Spleen (tissue), 11 donors: ENCODE measurements at regions not wholly inside any gene's neighbourhood (a gene's known extent, or its start where the extent isn't known, plus 50 kb on each side); places are given as distances from the start of the nearest gene placed in this dataset.

ENCODE experiments used
- DNase-seq: peaks from one replicate; pipeline ENCODE4 v3.0.0-alpha.2; 2020
- H3K27ac ChIP-seq, 8 donors: fragments of 200-600 bp; sonication (generic) in 7 of 8; 1 replicate in 4 of 8; 2 replicates in 4 of 8; pipeline versions ENCODE4 v1.5.0 to v1.8.0; 2016 to 2021; ENCODE audit warnings: inconsistent platforms in 4 of 8, mild to moderate bottlenecking in 4 of 8, moderate library complexity in 1 of 8
- H3K27me3 ChIP-seq, 7 donors: fragments of 200-600 bp; sonication (generic) in 6 of 7; replicated peaks in 1 of 7; 1 replicate in 4 of 7; 2 replicates in 3 of 7; pipeline versions ENCODE4 v1.5.0 to v1.8.0; 2016 to 2021; ENCODE audit warnings: inconsistent platforms in 3 of 7, mild to moderate bottlenecking in 1 of 7
- H3K36me3 ChIP-seq, 6 donors: fragments of 200-600 bp; sonication (generic) in 5 of 6; 1 replicate in 4 of 6; 2 replicates in 2 of 6; pipeline versions ENCODE4 v1.5.0 to v1.8.0; 2016 to 2021; ENCODE audit warnings: inconsistent platforms in 2 of 6
- H3K4me1 ChIP-seq, 6 donors: fragments of 200-600 bp; sonication (generic) in 5 of 6; 1 replicate in 3 of 6; 2 replicates in 3 of 6; pipeline versions ENCODE4 v1.5.0 to v1.8.0; 2016 to 2021; ENCODE audit warnings: inconsistent platforms in 3 of 6
- H3K4me3 ChIP-seq, 8 donors: fragments of 200-600 bp; sonication (generic) in 7 of 8; 1 replicate in 4 of 8; 2 replicates in 4 of 8; pipeline versions ENCODE4 v1.5.0 to v1.8.0; 2016 to 2021; ENCODE audit warnings: inconsistent platforms in 4 of 8, mild to moderate bottlenecking in 4 of 8, moderate library complexity in 2 of 8
- H3K9me3 ChIP-seq, 8 donors: fragments of 200-600 bp; sonication (generic) in 7 of 8; 1 replicate in 4 of 8; 2 replicates in 4 of 8; pipeline versions ENCODE4 v1.5.0 to v1.8.0; 2016 to 2021; ENCODE audit warnings: inconsistent platforms in 4 of 8
- POLR2A ChIP-seq, 3 donors: fragments of 450-650 bp; IDR thresholded peaks; one replicate each; pipeline ENCODE4 v1.5.1; 2017; ENCODE audit warnings: antibody characterized with exemption in 3 of 3, mild to moderate bottlenecking in 1 of 3
- POLR2AphosphoS5 ChIP-seq, 3 donors: sonication (generic); formaldehyde crosslinking; IDR thresholded peaks; one replicate each; pipeline ENCODE4 v1.5.1; 2017; ENCODE audit warnings: antibody characterized with exemption in 3 of 3
- WGBS, 5 donors: extraction: QIAGEN DNeasy Blood & Tissue Kit in 3 of 5; methylation state at CpG; one replicate each; pipeline versions ENCODE4 v1.1.5 to v1.1.7; 2013 to 2018; 5-methylcytosine and 5-hydroxymethylcytosine counted together
- intact Hi-C: fragments of 100-400 bp; cut with DNase I; formaldehyde crosslinking; loops from one replicate; pipeline ENCODE4 v1.15.0; 2023; ENCODE audit warnings: low total_unique reads
- TF ChIP-seq, protein P1 (sequence below), 11 experiments: fragments of 200-600 bp in 7 of 11; fragments of 450-650 bp in 4 of 11; sonication (generic) in 4 of 11; IDR thresholded peaks in 8 of 11; conservative IDR thresholded peaks in 3 of 11; 1 replicate in 7 of 11; 2 replicates in 4 of 11; pipeline versions ENCODE4 v1.4.0 to v1.8.0; 2016 to 2021; ENCODE audit warnings: antibody characterized with exemption in 11 of 11, inconsistent platforms in 4 of 11, mild to moderate bottlenecking in 1 of 11
- donor health status: healthy with polysubstance abuse.
- donor health status: DM: no; HTN: no; CAD: no; lungs with moderate emphysema.
- donor health status: DM: no; HTN: no; CAD: no.
- donor health status: Bipolar disorder and iron deficiency.
- donor health status: healthy.
- donor health status: DM: no; HTN: no; CAD: no.
- donor health status: DM: yes; HTN: yes; CAD: no.

DNA sequence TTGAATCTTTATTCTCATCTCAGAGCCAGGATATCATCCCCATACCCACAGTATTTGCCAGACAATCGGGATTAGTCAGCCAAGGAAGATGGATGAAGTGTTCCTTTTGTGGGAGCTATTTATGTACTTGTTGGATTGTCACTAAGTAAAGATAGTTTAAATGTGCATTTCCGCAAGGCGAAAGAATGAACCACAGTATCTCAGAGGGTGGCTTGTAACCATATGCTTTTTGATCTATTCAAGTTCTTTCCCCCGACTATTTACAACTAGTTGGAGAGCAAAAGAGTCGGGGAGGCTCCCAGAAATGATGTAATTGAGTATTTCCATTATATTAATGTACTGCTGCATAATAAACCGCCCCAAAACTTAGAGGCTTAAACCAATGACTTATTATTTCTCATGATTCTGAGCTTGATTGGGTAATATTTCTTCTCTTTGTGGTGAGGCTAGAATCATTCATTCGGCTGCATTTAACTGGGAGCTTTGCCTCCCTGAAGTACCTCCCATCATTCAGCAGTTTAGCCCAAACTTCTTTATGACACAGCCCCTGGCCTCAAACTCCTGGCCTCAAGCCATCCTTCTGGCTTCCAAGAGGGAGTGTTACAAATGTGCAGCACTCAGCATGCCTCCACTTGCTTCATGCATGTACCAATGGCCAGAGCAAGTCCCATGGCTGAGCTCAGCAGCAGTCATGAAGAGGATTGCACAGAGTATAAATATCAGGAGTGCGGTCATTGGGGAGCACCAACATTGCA, 423.7 kb downstream of the METTL4 start:
- WGBS, 5 donors = 69 to 84% (median 78%) methylated on average over 8 of the region's 8 CpGs
- TF ChIP-seq, protein P1, sequence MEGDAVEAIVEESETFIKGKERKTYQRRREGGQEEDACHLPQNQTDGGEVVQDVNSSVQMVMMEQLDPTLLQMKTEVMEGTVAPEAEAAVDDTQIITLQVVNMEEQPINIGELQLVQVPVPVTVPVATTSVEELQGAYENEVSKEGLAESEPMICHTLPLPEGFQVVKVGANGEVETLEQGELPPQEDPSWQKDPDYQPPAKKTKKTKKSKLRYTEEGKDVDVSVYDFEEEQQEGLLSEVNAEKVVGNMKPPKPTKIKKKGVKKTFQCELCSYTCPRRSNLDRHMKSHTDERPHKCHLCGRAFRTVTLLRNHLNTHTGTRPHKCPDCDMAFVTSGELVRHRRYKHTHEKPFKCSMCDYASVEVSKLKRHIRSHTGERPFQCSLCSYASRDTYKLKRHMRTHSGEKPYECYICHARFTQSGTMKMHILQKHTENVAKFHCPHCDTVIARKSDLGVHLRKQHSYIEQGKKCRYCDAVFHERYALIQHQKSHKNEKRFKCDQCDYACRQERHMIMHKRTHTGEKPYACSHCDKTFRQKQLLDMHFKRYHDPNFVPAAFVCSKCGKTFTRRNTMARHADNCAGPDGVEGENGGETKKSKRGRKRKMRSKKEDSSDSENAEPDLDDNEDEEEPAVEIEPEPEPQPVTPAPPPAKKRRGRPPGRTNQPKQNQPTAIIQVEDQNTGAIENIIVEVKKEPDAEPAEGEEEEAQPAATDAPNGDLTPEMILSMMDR (IDR thresholded peaks at IDR 0.05 in 8 of 11, conservative IDR thresholded peaks at IDR 0.05 in 3 of 11) = no peak
- TF ChIP-seq POLR2A (IDR thresholded peaks at IDR 0.05) (no peak), POLR2AphosphoS5 (IDR thresholded peaks at IDR 0.05) (no peak)
- intact Hi-C loops = no loop called here
- Histone ChIP-seq H3K27ac (no peak overlapping the region), H3K27me3 (no peaks in the 10 kb centered on the region), H3K4me1 (peaks cover 0 to 3% (median 0%) of the 10 kb centered on the region in 6 donors), H3K4me3 (no peak overlapping the region), H3K36me3 (no peaks in the 10 kb centered on the region), H3K9me3 (no peaks in the 10 kb centered on the region)
- no peak for DNase-seq

DNA sequence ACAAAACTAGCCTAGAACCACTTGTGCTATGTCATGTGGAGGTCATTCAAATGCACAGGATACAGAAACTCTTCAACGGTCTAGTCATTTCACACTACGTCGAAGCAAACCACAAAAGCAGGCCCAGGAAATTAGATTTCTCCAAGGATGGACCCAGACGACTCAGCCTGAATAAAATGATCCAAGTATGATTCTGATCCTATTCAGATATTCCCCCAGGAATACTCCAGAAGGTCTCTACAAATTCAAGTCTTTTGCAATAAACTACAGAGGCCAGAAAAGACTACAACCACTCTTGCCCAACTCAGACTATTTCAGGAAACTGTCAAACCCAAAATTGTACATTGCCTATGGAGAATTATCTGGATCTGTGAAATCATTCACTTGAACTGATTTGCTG, 422.5 kb downstream of the METTL4 start:
- intact Hi-C loops = no loop called here
- Histone ChIP-seq H3K4me3 (no peak overlapping the region), H3K36me3 (no peaks in the 10 kb centered on the region), H3K27ac (no peak overlapping the region), H3K4me1 (peaks cover 0 to 3% (median 0%) of the 10 kb centered on the region in 6 donors), H3K9me3 (no peaks in the 10 kb centered on the region), H3K27me3 (no peaks in the 10 kb centered on the region)
- no peak for DNase-seq
- 38 to 77% (median 69%) methylated on average over 4 of the region's 4 CpGs for WGBS, 5 donors
- TF ChIP-seq POLR2AphosphoS5 (IDR thresholded peaks at IDR 0.05) = no peak
- TF ChIP-seq POLR2A (IDR thresholded peaks at IDR 0.05) = no peak
- TF ChIP-seq, protein P1 (IDR thresholded peaks at IDR 0.05 in 8 of 11, conservative IDR thresholded peaks at IDR 0.05 in 3 of 11) = no peak

DNA sequence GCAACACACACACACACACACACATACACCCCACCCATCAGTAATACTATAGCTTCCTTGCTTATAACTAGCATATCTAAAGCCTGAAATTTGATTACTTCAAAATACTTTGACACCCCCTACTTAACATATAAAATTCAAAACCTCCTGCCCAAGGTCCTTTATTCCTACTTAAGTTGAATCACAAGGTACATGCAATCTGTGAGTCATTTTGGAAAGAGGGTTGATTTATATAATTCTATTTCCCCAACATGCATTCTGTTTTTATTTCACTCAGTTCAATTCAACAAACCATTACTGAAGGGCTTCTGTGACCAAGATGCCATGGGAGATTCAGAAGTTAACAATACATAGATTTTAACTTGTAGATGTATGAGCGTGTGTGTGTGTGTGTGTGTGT, 420.7 kb downstream of the METTL4 start:
- no peak for TF ChIP-seq POLR2AphosphoS5 (IDR thresholded peaks at IDR 0.05)
- TF ChIP-seq, protein P1 (IDR thresholded peaks at IDR 0.05 in 8 of 11, conservative IDR thresholded peaks at IDR 0.05 in 3 of 11) = no peak
- no peak for TF ChIP-seq POLR2A (IDR thresholded peaks at IDR 0.05)
- 69 to 93% (median 87%) methylated on average over 1 of the region's 1 CpG for WGBS, 5 donors
- DNase-seq = no peak
- Histone ChIP-seq H3K27me3 (no peaks in the 10 kb centered on the region), H3K4me3 (no peak overlapping the region), H3K36me3 (no peaks in the 10 kb centered on the region), H3K9me3 (no peaks in the 10 kb centered on the region), H3K27ac (no peak overlapping the region), H3K4me1 (peaks cover 0 to 3% (median 0%) of the 10 kb centered on the region in 6 donors)
- intact Hi-C loops = no loop called here

- 35 to 64% (median 50%) methylated on average over 1 of the region's 1 CpG for WGBS, 5 donors
- no peak overlapping the region for H3K4me3 ChIP-seq
- H3K4me1 ChIP-seq = no peaks in the 10 kb centered on the region
- no peaks in the 10 kb centered on the region for H3K9me3 ChIP-seq
- no peaks in the 10 kb centered on the region for H3K27me3 ChIP-seq
- H3K27ac ChIP-seq = no peak overlapping the region
- TF ChIP-seq POLR2A (IDR thresholded peaks at IDR 0.05) = no peak
- TF ChIP-seq, protein P1 (IDR thresholded peaks at IDR 0.05 in 8 of 11, conservative IDR thresholded peaks at IDR 0.05 in 3 of 11) = no peak
- TF ChIP-seq POLR2AphosphoS5 (IDR thresholded peaks at IDR 0.05) = no peak
- H3K36me3 ChIP-seq = no peaks in the 10 kb centered on the region
- intact Hi-C loops = no loop called here
- DNase-seq = no peak
Observed at GRCh38 chr18:2154278-2154677, 417.0 kb downstream of the METTL4 start.
